ENCODE measurements at regions not wholly inside any gene's neighbourhood (a gene's known extent, or its start where the extent isn't known, plus 50 kb on each side); places are given as distances from the start of the nearest gene placed in this dataset.
"Not testable (repeated sequence)": the region's sequence is repeated elsewhere in the genome, so short reads cannot be mapped to it uniquely, and the experiment has no call there.

- DNase-seq, result no peak
Observed at GRCh38 chr4:156295676-156296195, 342.1 kb upstream of the CTSO start.

- peak; percentile 17 for DNase-seq
Observed at GRCh38 chr4:156294577-156294976, 340.9 kb upstream of the CTSO start.

- no peak for DNase-seq
Observed at GRCh38 chr4:156293657-156294297, 340.1 kb upstream of the CTSO start.

- DNase-seq, result no peak
Observed at GRCh38 chr4:156291317-156291716, 337.7 kb upstream of the CTSO start.

- DNase-seq, result no peak
Observed at GRCh38 chr4:156290811-156291210, 337.1 kb upstream of the CTSO start.

GRCh38 chr4:156290026-156290425 is 336.4 kb upstream of the CTSO start:
- not testable (repeated sequence) for DNase-seq

- no peak for DNase-seq
Observed at GRCh38 chr4:156280686-156281085, 327.0 kb upstream of the CTSO start.

- DNase-seq, result no peak
Observed at GRCh38 chr4:156265407-156265806, 311.7 kb upstream of the CTSO start.

GRCh38 chr4:156261230-156261629 is 307.6 kb upstream of the CTSO start:
- no peak for DNase-seq

- no peak for DNase-seq
Observed at GRCh38 chr4:156255230-156256007, 301.8 kb upstream of the CTSO start.

- DNase-seq, result peak; percentile 33
Observed at GRCh38 chr4:156252358-156252921, 298.8 kb upstream of the CTSO start.

- DNase-seq, result no peak
Observed at GRCh38 chr4:156251373-156252065, 297.9 kb upstream of the CTSO start.

- no peak for DNase-seq
Observed at GRCh38 chr4:156248917-156249316, 295.3 kb upstream of the CTSO start.

- no peak for DNase-seq
Observed at GRCh38 chr4:156247470-156247869, 293.8 kb upstream of the CTSO start.

- DNase-seq, result no peak
Observed at GRCh38 chr4:156243015-156243414, 289.3 kb upstream of the CTSO start.

- DNase-seq, result no peak
Observed at GRCh38 chr4:156242390-156242789, 288.7 kb upstream of the CTSO start.

- no peak for DNase-seq
Observed at GRCh38 chr4:156241896-156242295, 288.2 kb upstream of the CTSO start.

- DNase-seq, result no peak
Observed at GRCh38 chr4:156238171-156238570, 284.5 kb upstream of the CTSO start.

- no peak for DNase-seq
Observed at GRCh38 chr4:156237231-156237630, 283.6 kb upstream of the CTSO start.

GRCh38 chr4:156230176-156230575 is 276.5 kb upstream of the CTSO start:
- DNase-seq, result no peak

GRCh38 chr4:156228676-156229075 is 275.0 kb upstream of the CTSO start:
- DNase-seq, result no peak

GRCh38 chr4:156227321-156227720 is 273.7 kb upstream of the CTSO start:
- no peak for DNase-seq

- DNase-seq, result no peak
Observed at GRCh38 chr4:156223985-156224384, 270.3 kb upstream of the CTSO start.
